GM12878 (cell line): ENCODE measurements at regions not wholly inside any gene's neighbourhood (a gene's known extent, or its start where the extent isn't known, plus 50 kb on each side); places are given as distances from the start of the nearest gene placed in this dataset.

ENCODE experiments used
- BMI1 ChIP-seq: fragments of 450-650 bp; IDR thresholded peaks from 2 replicates; pipeline ENCODE4 v1.6.1; 2016; ENCODE audit warnings: mild to moderate bottlenecking, moderate library complexity, borderline replicate concordance
- GATAD2B ChIP-seq: fragments of 450-650 bp; conservative IDR thresholded peaks from 2 replicates; pipeline ENCODE4 v1.6.1; 2017; ENCODE audit warnings: low read depth, mild to moderate bottlenecking, moderate library complexity
- JUND ChIP-seq: IDR thresholded peaks from 2 replicates; pipeline ENCODE4 v1.6.1; 2012; ENCODE audit warnings: low read depth, mild to moderate bottlenecking, low read length, improper control_type of control experiment, moderate library complexity
- POLR2A ChIP-seq: IDR thresholded peaks from 2 replicates; pipeline ENCODE4 v1.6.1; 2011; ENCODE audit warnings: low read depth, mild to moderate bottlenecking, low read length
- RELA ChIP-seq: fragments of 450-650 bp; IDR thresholded peaks from 2 replicates; pipeline ENCODE4 v1.8.0; 2014; ENCODE audit warnings: borderline replicate concordance; ENCODE audit not compliant: partially characterized antibody
- REST ChIP-seq: IDR thresholded peaks from 2 replicates; pipeline ENCODE4 v1.6.1; 2012; ENCODE audit warnings: mild to moderate bottlenecking, low read depth, low read length
- SPI1 ChIP-seq: IDR thresholded peaks from 2 replicates; pipeline ENCODE4 v1.6.1; 2011; ENCODE audit warnings: low read depth, mild to moderate bottlenecking, low read length, moderate library complexity, borderline replicate concordance; ENCODE audit not compliant: insufficient read depth
- TF ChIP-seq, protein P1 (sequence below): IDR thresholded peaks from 2 replicates; pipeline ENCODE4 v1.6.1; 2011; ENCODE audit warnings: mild to moderate bottlenecking, low read depth, low read length, moderate library complexity; ENCODE audit not compliant: insufficient replicate concordance

GRCh38 chr2:57539761-57540160 lies 506.8 kb upstream of the VRK2 start:
- TF ChIP-seq, protein P1, sequence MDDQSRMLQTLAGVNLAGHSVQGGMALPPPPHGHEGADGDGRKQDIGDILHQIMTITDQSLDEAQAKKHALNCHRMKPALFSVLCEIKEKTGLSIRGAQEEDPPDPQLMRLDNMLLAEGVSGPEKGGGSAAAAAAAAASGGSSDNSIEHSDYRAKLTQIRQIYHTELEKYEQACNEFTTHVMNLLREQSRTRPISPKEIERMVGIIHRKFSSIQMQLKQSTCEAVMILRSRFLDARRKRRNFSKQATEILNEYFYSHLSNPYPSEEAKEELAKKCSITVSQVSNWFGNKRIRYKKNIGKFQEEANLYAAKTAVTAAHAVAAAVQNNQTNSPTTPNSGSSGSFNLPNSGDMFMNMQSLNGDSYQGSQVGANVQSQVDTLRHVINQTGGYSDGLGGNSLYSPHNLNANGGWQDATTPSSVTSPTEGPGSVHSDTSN, result no peak
- no peak for TF ChIP-seq BMI1
- no peak for TF ChIP-seq POLR2A
- no peak for TF ChIP-seq GATAD2B
- TF ChIP-seq RELA, result no peak
- no peak for TF ChIP-seq JUND
- no peak for TF ChIP-seq SPI1
- TF ChIP-seq REST, result no peak
